Activated T-helper 1 cell treated with anti-CD3 and anti-CD28 coated beads, Interleukin-2, amount 50 U/mL, for 16 hours (primary cell): ENCODE measurements at regions not wholly inside any gene's neighbourhood (a gene's known extent, or its start where the extent isn't known, plus 50 kb on each side); places are given as distances from the start of the nearest gene placed in this dataset.

Source experiments
- DNase-seq, 2 donors: peaks; one replicate each; pipeline ENCODE4 v3.0.0-alpha.2; 2020; ENCODE audit warnings: low read depth in 1 of 2, low spot score in 1 of 2

DNA sequence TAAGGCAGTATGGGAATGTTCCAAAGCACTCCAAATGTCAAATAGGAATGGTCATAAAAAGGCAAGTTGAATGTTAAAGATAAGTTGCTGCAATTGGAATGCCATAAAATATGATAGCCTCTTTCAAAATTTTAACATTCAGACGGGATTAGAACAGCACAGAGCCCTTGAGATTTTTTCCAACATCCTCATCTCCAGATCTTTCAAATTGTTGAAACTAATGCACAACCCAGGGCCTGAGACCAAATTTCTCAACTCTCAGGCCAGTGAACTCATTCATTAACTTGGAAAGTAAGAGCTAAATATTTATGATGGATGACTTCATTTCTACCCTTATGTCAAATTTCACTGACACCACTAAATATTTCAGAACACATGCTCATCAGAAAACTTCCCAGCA, 346.5 kb upstream of the XYLT1 start:
- DNase-seq, result no peak

DNA sequence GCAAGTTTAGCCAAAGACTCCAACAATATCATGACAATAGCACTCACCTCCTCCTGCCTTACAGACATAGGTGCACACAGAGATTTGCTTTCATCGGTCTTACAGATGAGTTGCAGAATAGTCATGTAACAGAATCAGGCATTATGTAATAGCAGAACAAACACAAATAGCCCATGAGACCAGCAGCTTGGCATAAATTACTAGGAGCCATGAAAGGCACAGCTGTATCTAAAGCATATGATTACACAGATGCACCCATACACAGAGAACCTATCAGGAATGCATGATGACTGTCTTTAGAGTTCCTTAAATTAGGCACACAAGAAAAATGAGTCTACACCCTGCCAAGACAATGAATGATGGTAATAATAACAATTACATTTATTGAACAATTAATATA, 342.0 kb upstream of the XYLT1 start:
- no peak for DNase-seq

DNA sequence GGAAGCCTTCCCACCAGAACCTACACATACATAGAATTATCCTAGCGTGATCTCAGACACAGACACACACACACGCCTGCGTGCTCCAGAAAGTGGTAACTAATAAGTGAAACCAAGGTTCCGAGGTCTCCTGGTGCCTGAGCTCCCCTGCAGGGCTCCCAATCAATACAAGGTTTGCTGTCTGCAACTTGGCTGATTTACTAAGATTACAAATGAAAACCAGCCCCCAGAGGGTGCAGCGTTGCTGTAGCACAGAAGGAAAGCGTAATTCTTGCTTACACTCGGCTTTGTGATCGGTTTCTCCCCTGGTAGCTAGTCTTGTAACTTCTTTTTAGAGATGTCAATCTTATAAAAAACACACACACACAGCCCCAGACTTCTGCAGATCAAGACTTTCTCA, 334.1 kb upstream of the XYLT1 start:
- DNase-seq, result no peak

DNA sequence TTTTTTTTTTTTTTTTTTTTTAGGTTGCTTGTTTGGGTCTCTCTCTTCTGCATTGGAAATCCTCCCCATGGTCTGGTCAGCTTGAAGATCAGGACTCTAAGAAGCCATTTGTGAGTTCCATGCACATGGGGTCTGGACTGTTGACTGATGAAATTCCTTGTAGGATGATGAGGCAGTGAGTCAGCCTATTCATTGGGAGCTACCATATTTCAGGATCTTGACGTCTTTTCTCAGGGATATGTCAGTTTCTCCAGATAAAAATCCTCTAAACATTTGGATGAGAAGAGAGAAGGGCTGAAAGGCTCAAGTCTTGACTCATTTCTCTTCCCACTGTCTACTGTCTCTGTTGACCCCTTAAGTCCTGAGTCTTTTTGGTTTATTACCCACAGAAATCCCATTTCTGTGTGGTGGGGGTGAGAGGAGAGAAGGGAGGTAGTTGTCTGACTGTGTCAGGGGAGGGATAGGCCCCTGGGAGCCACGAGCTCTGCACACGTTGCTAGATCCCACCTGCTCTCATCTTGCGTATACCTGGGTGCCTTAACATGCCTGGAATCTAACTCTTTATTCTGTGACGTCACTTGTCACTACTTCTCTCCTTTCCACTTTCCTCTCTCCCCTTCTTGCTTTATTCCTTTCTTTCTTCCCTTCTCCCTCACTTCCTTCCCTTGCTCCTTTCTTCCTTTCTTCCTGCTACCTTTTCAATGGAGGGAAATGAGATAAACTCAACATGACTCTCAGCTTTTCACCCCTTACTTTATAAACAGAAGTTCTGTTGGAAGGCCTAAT, 333.1 kb upstream of the XYLT1 start:
- no peak for DNase-seq

DNA sequence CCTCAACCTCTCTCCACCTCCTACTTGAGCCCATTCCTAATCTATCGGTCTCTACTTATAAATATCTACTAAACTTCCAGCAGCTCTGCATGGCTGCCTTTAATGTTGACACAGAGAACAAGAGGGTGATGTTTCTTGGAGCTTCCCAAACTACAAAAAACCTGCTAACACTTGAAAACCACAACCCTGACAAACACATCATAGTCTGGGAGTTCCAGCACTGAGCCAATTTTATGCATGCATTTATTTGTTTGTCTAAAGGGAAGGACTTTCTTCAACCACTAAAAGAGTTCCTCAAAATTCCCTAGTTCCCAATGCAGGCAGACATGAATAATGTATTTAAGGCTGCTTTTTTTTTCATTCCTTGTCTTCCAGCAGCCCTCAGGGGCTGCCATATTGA, 331.8 kb upstream of the XYLT1 start:
- DNase-seq, result no peak

DNA sequence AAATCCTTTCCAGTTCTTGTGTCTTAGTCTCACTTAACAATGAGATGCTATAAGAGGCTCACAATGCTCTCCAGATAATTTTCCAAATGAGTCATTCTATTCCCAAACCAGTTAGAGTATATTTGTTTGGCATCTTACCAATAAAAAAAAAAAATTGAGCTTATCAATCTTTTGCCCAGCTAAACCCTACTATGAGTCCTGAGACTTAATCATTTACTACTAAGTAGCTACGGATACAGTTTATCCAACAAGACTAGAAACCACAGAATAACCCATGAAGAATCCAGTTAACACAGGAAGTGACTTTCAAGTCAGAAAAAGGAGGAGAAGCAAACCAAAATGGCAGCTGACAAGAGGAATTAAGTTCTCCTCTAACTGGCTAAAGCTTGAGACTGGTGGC, 330.3 kb upstream of the XYLT1 start:
- DNase-seq, result no peak

DNA sequence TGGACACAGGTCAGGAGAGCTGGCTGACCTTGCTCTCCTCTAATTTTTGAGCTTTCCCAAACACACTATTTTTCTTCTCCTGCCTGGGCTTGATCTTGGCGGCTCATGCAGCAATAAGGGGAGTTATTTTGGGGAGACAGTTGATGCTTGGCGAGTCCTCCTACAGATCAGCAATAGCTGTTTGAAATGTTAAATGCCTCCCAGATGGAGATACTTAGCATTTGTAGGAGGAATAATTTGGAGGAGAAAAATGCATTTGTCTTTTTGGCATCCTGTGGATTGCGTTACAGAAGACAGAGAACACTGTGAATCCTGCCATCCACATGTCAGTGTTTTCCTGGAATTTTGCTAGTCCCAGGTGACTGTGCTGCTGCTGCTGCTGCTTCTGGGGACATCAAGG, 328.0 kb upstream of the XYLT1 start:
- DNase-seq, result no peak

DNA sequence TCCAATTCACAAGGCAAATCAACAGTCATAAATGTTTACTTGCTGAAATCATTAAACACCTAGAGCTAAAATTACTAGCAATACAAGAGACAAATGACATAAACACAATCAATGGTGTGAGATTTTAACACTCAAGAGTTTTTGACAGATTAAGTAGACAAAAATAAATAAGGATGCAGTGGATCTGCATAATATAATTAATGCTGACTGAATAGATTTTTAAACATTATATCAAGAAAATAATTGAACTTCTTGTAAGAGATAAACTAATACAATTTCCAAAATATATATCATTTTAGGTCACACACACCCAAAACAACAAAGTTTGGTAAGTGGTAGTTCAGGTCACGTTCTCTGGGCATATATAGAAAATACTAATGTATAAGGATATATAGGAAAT, 322.6 kb upstream of the XYLT1 start:
- no peak for DNase-seq

DNA sequence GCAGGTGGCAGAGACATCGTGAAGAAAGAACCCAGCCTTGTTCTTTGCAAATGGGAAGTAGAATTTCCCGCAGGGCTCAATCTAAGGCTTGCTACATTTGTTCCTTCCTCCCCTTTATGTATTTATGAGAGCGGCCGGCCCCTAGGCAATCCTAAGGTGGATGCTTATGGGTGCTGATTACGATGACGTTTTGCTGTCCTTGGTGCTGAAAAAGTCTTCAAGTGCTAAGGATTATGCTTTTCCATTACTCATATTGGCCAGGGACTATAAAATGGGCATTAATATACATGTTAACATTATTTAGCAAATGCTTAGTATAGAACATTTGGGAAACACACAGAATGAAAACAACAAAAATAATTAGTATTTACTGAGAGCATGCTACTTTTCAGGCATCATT, 313.3 kb upstream of the XYLT1 start:
- no peak for DNase-seq

DNA sequence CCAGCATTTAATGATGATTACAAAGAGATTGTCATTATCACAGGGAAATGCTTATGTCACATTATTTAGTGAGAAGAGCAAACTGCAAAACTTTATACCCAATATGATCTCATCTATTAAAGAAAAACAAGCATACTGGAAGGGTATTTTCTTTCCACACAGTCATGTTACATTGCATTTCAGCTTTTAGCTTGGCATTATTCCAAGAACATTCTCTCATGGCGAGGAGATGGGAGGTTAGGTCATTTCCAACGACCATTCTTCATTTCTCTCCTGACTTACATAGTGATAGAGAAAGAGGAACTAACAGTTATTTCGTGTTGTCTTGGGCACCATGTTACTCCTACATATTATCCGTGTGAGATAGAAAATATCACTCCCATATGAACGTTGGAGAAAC, 309.4 kb upstream of the XYLT1 start:
- DNase-seq, result no peak

DNA sequence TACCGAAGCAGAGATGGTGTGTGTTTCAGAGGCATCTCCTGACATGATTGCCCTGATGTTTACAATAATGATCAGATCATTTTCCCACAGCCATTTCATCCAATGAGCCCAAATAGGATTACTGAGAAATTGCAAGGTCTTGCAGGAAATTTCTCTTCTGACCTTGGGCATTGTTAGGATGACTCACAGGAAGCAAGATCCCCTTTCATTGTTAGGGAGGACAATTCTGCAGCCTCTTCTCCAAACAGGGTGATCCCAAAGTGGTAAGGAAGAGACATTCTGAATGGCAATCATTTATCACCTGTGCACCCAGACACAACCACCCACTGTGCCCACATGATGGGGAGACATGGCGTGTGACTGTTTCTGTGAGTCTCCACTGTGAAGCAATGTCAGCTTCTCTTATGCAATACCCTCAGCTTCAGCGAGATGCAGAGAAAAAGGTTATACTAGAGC, 306.7 kb upstream of the XYLT1 start:
- no peak for DNase-seq

DNA sequence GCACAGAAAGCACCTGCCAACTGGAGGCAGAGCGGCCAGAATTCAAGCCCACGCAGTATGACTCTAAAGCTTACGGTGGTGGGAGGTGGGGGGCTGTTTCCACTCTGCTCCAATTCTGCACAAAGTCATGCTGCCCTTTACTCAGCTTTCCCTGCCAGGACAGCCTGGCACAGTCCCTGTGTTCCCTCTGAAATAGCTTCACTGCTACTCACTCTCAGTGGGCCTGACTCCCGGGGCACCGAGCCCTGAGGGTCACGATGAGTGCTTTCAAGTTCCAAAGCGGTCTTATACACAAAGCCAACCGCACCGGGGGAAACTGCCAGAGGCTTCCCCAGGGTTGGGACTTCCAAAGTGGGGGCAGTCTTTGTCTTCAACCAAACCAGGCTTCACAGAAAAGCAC, 306.1 kb upstream of the XYLT1 start:
- DNase-seq, result no peak

DNA sequence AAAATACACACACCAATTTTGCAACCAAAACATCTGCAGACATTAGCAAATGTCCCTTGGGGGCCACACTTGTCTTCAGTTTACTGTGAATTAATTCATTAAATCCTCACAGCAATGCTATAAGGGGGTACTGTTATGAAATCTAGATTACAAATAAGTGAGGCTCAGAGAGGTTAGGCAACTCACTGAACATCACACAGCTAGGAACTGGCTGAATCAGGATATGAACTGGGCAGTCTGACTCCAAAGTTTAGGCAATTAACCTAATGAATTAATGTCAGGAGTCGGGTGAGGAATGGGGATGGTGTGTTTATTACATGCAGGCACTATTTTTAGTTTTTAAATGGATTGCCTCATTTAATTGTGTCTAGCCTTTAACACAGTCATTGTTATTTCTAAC, 305.7 kb upstream of the XYLT1 start:
- no peak for DNase-seq

DNA sequence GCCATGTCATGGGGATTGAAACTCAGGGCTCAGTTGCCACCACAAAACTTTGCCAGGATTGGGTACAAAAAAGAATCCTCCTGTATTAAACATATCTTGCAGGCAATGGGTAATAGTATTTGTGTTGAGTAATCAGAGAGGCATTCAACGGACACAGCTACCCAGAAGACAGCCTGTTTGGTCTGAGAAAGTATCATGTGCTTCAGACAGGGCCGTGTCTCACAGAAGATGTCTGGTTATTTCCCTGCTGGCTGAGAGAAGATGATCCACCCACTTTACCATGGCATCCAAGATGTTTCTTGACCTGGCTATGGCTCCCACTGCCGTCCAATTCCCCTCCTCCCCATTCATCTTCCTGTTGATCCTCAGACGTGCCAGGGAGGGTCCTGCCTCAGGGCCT, 304.3 kb upstream of the XYLT1 start:
- DNase-seq, result no peak

DNA sequence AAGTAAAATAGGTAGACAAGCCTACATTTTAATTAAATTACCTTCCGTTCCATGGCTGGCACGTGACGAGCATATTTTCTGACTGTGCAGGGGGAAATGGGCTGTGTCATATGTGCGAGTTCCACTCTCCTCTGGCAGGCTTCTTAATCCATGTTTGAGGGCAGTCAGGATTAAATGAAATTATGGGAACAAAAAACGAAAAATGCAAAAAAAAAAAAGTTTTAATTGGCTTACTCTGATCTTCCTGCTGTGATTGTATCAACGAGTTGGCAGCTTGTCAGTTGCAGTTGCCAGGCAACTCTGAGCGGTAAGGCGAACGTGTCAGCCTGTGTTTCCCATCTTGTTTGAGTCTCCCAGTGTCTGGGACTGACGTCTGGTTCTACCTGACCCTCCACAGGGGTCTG, 302.9 kb upstream of the XYLT1 start:
- DNase-seq, result no peak

DNA sequence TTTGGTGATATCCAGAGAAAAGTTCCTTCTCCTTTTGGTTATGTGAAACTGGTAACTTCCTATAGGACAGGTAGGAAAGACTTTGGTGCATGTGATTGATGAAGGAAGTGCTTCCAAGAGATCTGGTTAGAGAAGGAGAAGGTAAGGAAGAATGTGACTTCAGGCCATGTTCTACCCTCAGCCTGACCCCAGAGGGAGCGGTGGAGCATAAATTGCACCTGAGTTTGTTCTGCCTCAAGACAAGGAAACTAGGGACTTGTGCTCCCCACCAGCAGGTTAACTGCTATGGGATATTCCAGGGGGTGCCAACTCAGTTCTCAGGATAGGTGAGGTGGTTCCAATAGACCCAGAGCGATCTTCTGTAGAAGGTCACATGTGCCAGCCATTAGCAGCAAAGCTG, 299.3 kb upstream of the XYLT1 start:
- DNase-seq, result no peak

DNA sequence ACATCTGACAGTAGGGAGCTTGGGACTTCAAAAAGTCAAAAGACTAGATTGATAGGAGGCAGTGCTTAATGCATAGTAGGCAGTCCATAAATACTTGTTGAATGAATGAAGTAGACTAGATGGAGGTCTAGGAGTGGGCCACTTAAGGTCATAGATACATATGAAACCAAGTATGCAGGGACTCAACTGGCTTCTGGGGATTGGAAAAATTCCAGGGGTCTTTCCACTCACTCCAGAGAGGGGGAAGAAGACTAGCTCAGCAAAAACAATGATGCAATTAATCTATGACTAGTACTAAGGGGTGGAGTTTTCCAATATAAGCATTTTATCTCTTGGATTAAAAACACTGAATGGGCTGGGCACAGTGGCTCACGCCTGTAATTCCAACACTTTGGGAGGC, 298.3 kb upstream of the XYLT1 start:
- DNase-seq, result no peak

DNA sequence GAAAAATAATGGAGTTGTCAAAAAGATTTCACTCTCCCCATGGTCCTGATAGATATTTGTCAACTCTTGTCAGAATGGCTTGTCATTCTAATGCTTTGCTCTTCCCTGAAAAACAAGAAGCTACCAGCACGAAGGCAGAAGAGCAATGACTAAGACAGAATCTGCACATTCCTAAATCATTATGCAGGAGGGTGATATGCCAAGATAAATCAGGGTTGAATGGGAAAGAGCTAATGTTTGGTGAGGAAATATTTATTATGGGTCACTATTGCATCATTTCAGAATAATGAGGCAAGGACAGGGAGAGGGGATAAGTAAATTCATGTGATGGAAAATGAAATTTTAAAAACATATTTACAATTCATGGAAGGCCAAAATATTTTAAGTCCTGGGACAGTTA, 297.5 kb upstream of the XYLT1 start:
- DNase-seq, result no peak

DNA sequence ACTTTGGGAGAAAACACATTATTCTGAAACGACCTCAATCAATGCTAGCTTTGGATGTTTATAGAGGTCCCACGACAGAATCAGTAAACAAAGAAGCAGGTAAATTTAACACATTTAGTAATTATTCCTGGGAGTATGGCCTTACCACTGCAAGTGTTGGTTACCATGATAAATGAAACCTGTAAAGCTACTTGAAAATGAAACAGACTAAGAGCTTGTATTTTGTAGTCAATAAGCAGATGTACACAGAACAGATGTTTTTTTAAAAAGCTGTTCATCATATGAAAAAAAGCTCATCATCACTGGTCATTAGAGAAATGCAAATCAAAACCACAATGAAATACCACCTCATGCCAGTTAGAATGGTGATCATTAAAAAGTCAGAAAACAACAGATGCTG, 295.3 kb upstream of the XYLT1 start:
- DNase-seq, result no peak

DNA sequence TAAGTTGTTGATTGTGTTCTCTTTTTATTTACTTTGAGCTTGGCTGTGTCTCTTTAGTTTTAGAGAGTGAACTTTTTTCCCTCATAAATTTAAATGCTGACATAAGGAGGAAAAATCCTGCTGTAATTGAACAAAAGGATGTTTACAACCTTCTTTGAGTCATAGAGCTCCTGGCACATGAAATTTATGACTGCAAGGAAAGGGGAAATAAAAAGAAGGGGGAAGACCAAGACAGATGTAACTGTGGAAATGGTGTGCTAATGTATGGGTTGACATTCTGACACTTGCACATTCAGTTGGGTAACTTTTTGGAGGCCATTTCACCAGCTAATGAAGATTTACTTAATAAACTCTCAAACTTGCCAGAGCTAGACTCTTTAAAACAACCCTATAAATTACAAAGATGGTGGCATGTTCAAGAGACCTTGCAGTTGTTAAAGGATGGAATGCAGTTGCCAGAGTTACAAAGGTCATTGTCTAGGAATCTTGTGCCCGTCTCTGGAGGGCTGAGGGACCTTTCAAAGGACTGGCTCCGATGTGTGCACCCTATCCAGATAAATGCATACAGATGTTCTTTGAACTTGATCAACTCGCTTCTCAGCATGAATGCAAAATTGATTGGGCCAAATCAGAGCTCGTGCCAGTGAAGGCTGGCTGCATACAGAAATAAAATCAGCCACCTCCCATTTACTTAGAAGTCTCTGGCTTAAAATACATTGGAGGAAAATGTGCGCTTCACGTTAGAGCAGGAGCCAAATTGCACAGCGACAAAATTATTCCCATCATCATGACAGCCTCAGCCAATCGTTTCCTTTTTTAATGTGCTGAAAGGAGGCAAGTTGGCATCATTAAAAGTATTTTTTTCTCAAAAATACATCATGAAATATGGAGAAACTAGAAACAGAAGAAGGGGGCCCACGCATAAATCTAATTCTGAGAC, 289.0 kb upstream of the XYLT1 start:
- DNase-seq, result no peak

DNA sequence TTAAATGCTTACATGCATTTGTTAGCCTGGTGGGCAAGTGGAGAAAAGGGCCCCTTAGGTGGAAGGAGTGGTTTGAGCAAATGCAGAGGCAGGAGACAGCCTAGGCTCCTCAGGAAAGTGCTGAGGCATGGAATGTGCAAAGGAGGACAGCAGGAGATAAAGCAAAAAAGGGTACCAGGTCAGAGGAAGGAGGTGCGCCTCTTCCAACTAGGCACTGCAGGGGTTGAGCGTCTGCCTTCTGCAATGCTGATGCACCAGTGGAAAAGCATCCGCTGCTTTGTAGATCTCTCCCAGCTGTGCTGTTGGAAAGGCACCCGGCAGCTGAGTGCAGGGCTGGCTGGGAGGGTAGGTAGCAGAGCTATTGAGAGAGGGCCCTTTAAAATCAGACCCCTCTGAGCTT, 287.0 kb upstream of the XYLT1 start:
- no peak for DNase-seq

DNA sequence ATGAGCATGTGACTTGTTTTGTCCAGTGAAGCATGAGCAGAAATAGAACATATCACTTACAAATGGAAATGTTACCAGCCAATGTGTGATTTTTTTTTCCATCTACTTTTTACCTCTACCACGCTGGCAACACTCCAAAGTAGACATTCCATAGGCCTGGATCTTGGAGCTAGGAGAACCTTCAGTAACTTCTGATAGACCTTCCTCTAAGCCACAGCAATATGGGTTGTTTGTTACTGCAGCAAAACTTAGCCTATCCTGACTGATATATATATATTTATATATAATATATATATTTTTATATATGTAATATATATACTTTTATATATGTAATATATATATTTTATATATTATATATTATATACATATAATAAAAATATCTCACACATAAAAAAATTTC, 284.4 kb upstream of the XYLT1 start:
- DNase-seq, result no peak
